HCT116 (cell line): ENCODE measurements at regions not wholly inside any gene's neighbourhood (a gene's known extent, or its start where the extent isn't known, plus 50 kb on each side); places are given as distances from the start of the nearest gene placed in this dataset.

ENCODE experiments used
- ATAC-seq: fragments of 200-7000 bp; cut with Tn5 transposase; 2 replicates; pipeline ENCODE4 v1.9.1; 2020; ENCODE audit warnings: mild to moderate bottlenecking, moderate library complexity
- BruUV-seq: library from RNA; stranded (reverse); fragments of 400-500 nt; replicated peaks from 2 replicates; lab custom pipeline; 2021; lab: Mats Ljungman, UMichigan
- CTCF ChIA-PET: fragments of 300-600 bp; sonication (Branson Sonifier 250); formaldehyde crosslinking; loops from one replicate; lab custom pipeline; 2021; ENCODE audit warnings: antibody characterized with exemption; lab: Charles Lee
- POLR2A ChIA-PET: fragments of 300-600, 350-600 bp; sonication (Branson Sonifier 250); formaldehyde crosslinking; loops from one replicate; lab custom pipeline; 2021; ENCODE audit warnings: antibody characterized with exemption; lab: Charles Lee
- RAD21 ChIA-PET, 2 experiments: fragments of 300-600 bp; sonication (Branson Sonifier 250); formaldehyde crosslinking; loops; one replicate each; lab custom pipeline; 2023; ENCODE audit warnings: low total read pairs in 2 of 2; ENCODE audit not compliant: uncharacterized antibody in 2 of 2, unreplicated experiment in 2 of 2, low non-redundant PET in 1 of 2; lab: Charles Lee
- DNase-seq: peaks from one replicate; pipeline ENCODE4 v3.0.0-alpha.2; 2010; ENCODE audit warnings: low read depth, low spot score
- H2AFZ ChIP-seq: fragments of 200-600 bp; shearing (Covaris generic), sonication (generic); 2 replicates; pipeline ENCODE4 v1.6.1; 2017; ENCODE audit warnings: low read depth, mixed run types, mixed read lengths, antibody characterized with exemption, low read length; ENCODE audit not compliant: poor library complexity, severe bottlenecking
- H3K27ac ChIP-seq: 2 replicates; pipeline ENCODE4 v1.5.1; 2012; ENCODE audit warnings: low read depth, low read length
- H3K27me3 ChIP-seq: fragments of 200-600 bp; sonication (generic); 2 replicates; pipeline ENCODE4 v1.6.1; 2016; ENCODE audit warnings: mixed run types, low read length, mixed read lengths; ENCODE audit not compliant: insufficient read depth
- H3K36me3 ChIP-seq, 2 experiments: fragments of 200-500 bp in 1 of 2; fragments of 200-600 bp in 1 of 2; sonication (Bioruptor generic) in 1 of 2; sonication (generic) in 1 of 2; 2 replicates each; pipeline versions ENCODE4 v1.5.1 to v1.6.1; 2014 to 2016; ENCODE audit warnings: low read length in 2 of 2, inconsistent platforms in 1 of 2, mixed read lengths in 1 of 2, mixed run types in 1 of 2; ENCODE audit not compliant: insufficient read depth in 2 of 2, control insufficient read depth in 1 of 2
- H3K4me1 ChIP-seq, 2 experiments: fragments of 200-600 bp in 1 of 2; sonication (generic) in 1 of 2; 2 replicates each; pipeline versions ENCODE4 v1.5.1 to v1.6.1; 2012 to 2017; ENCODE audit warnings: low read length in 2 of 2, inconsistent platforms in 1 of 2, mild to moderate bottlenecking in 1 of 2, mixed read lengths in 1 of 2, mixed run types in 1 of 2, moderate library complexity in 1 of 2; ENCODE audit not compliant: insufficient read depth in 2 of 2, control insufficient read depth in 1 of 2
- H3K4me2 ChIP-seq: fragments of 200-600 bp; sonication (generic); 2 replicates; pipeline ENCODE4 v1.6.1; 2017; ENCODE audit warnings: mixed run types, low read length, mixed read lengths
- H3K4me3 ChIP-seq, 2 experiments: fragments of 200-600 bp in 1 of 2; sonication (generic) in 1 of 2; replicated peaks in 1 of 2; 2 replicates each; pipeline ENCODE4 v1.5.1; 2011 to 2016; ENCODE audit warnings: low read length in 2 of 2, control low read depth in 1 of 2, low read depth in 1 of 2, mild to moderate bottlenecking in 1 of 2, mixed read lengths in 1 of 2, mixed run types in 1 of 2
- H3K79me2 ChIP-seq: fragments of 200-600 bp; sonication (generic); 2 replicates; pipeline ENCODE4 v1.6.1; 2017; ENCODE audit warnings: mild to moderate bottlenecking, mixed run types, low read length, moderate library complexity, mixed read lengths; ENCODE audit not compliant: insufficient read depth
- H3K9ac ChIP-seq: fragments of 200-600 bp; sonication (generic); 2 replicates; pipeline ENCODE4 v1.6.1; 2016; ENCODE audit warnings: low read length, mixed read lengths
- H3K9me2 ChIP-seq: fragments of 200-600 bp; sonication (generic), shearing (Covaris generic); 2 replicates; pipeline ENCODE4 v1.6.1; 2017; ENCODE audit warnings: mixed run types, mild to moderate bottlenecking, moderate library complexity; ENCODE audit not compliant: insufficient read depth
- H3K9me3 ChIP-seq, 2 experiments: fragments of 200-500 bp in 1 of 2; fragments of 200-600 bp in 1 of 2; sonication (Bioruptor generic) in 1 of 2; sonication (generic) in 1 of 2; 2 replicates each; pipeline ENCODE4 v1.6.1; 2014 to 2017; ENCODE audit warnings: low read length in 2 of 2, mixed read lengths in 2 of 2, inconsistent platforms in 1 of 2, low read depth in 1 of 2, mild to moderate bottlenecking in 1 of 2, mixed run types in 1 of 2, moderate library complexity in 1 of 2; ENCODE audit not compliant: control insufficient read depth in 1 of 2, insufficient read depth in 1 of 2
- H4K20me1 ChIP-seq: fragments of 200-600 bp; sonication (generic), shearing (Covaris generic); 2 replicates; pipeline ENCODE4 v1.6.1; 2017; ENCODE audit warnings: mixed run types, mild to moderate bottlenecking, moderate library complexity; ENCODE audit not compliant: insufficient read depth
- ATF3 ChIP-seq: IDR thresholded peaks from 2 replicates; pipeline ENCODE4 v1.6.1; 2012
- CBX3 ChIP-seq: IDR thresholded peaks from 2 replicates; pipeline ENCODE4 v1.6.1; 2012; ENCODE audit warnings: low read depth
- CEBPB ChIP-seq: IDR thresholded peaks from 2 replicates; pipeline ENCODE4 v1.6.1; 2012; ENCODE audit warnings: low read depth
- CTCF ChIP-seq, 3 experiments: fragments of 200-600 bp in 1 of 3; sonication (generic) in 1 of 3; IDR thresholded peaks in 2 of 3; conservative IDR thresholded peaks in 1 of 3; 2 replicates each; pipeline ENCODE4 v1.5.1; 2012 to 2017; ENCODE audit warnings: low read depth in 2 of 3, low read length in 2 of 3, antibody characterized with exemption in 1 of 3, borderline replicate concordance in 1 of 3, control low read depth in 1 of 3, mild to moderate bottlenecking in 1 of 3, mixed read lengths in 1 of 3, mixed run types in 1 of 3, moderate library complexity in 1 of 3; ENCODE audit not compliant: insufficient read depth in 1 of 3
- ELF1 ChIP-seq: IDR thresholded peaks from 2 replicates; pipeline ENCODE4 v1.6.1; 2012; ENCODE audit warnings: low read depth, borderline replicate concordance
- EZH2 ChIP-seq: fragments of 200-600 bp; sonication (generic); IDR thresholded peaks from 2 replicates; pipeline ENCODE4 v1.6.1; 2017; ENCODE audit warnings: antibody characterized with exemption, mixed run types
- FOSL1 ChIP-seq: IDR thresholded peaks from 2 replicates; pipeline ENCODE4 v1.6.1; 2012; ENCODE audit warnings: low read depth
- JUND ChIP-seq: IDR thresholded peaks from 2 replicates; pipeline ENCODE4 v1.6.1; 2012
- MAX ChIP-seq: IDR thresholded peaks from 2 replicates; pipeline ENCODE4 v1.6.1; 2012
- POLR2A ChIP-seq: IDR thresholded peaks from 2 replicates; pipeline ENCODE4 v1.7.0; 2011; ENCODE audit warnings: borderline replicate concordance; ENCODE audit not compliant: insufficient read depth, insufficient read length; ENCODE audit errors: extremely low read depth
- RAD21 ChIP-seq: IDR thresholded peaks from 2 replicates; pipeline ENCODE4 v1.6.1; 2012; ENCODE audit warnings: low read depth, mild to moderate bottlenecking
- REST ChIP-seq: IDR thresholded peaks from 2 replicates; pipeline ENCODE4 v1.6.1; 2012; ENCODE audit warnings: low read depth
- SP1 ChIP-seq: IDR thresholded peaks from 2 replicates; pipeline ENCODE4 v1.6.1; 2012; ENCODE audit warnings: low read depth
- SRF ChIP-seq: IDR thresholded peaks from 2 replicates; pipeline ENCODE4 v1.6.1; 2012; ENCODE audit warnings: low read depth
- TCF7L2 ChIP-seq: IDR thresholded peaks from 2 replicates; pipeline ENCODE4 v1.7.0; 2011; ENCODE audit warnings: borderline replicate concordance, inconsistent platforms; ENCODE audit not compliant: insufficient read depth, insufficient read length; ENCODE audit errors: extremely low read depth
- YY1 ChIP-seq: IDR thresholded peaks from 2 replicates; pipeline ENCODE4 v1.6.1; 2011; ENCODE audit warnings: low read length, low read depth, moderate library complexity, mild to moderate bottlenecking; ENCODE audit not compliant: insufficient replicate concordance; ENCODE audit errors: extremely low read depth
- ZBTB33 ChIP-seq: IDR thresholded peaks from 2 replicates; pipeline ENCODE4 v1.6.1; 2011; ENCODE audit warnings: mild to moderate bottlenecking, low read length, moderate library complexity; ENCODE audit not compliant: insufficient replicate concordance; ENCODE audit errors: extremely low read depth
- ZFX ChIP-seq: fragments of 450-650 bp; IDR thresholded peaks from 2 replicates; pipeline ENCODE4 v1.6.1; 2017
- ZNF274 ChIP-seq: fragments of 200-500 bp; sonication (Bioruptor generic); IDR thresholded peaks from 2 replicates; pipeline ENCODE4 v1.6.1; 2014; ENCODE audit warnings: mild to moderate bottlenecking, low read depth, low read length, inconsistent platforms
- intact Hi-C: fragments of 100-400 bp; cut with micrococcal nuclease; formaldehyde crosslinking; loops from 2 replicates; pipeline ENCODE4 v1.10.0; 2022

GRCh38 chr2:238595750-238596570 is 169.2 kb downstream of the ASB1 start:
- BruUV-seq, result no TSS peak
- H3K9ac ChIP-seq, result no peak overlapping the region
- intact Hi-C loops, result no loop called here
- H3K4me3 ChIP-seq, result no peak overlapping the region
- no peaks in the 10 kb centered on the region for H3K9me3 ChIP-seq
- no peak for DNase-seq
- no peaks in the 10 kb centered on the region for H3K27me3 ChIP-seq
- POLR2A ChIA-PET, result no interaction called here
- no peaks in the 10 kb centered on the region for H3K36me3 ChIP-seq
- H3K79me2 ChIP-seq, result no peaks in the 10 kb centered on the region
- RAD21 ChIA-PET, result no interaction called here
- CTCF ChIA-PET, result interaction anchor here (0.6 to 1.5 kb wide), 3 partner anchors 82 to 238 kb away, joined by 3 to 5 read pairs (median 4); no protein-coding TSS in a partner anchor
- no peaks in the 10 kb centered on the region for H3K9me2 ChIP-seq
- TF ChIP-seq RAD21 (no peak), SRF (no peak), EZH2 (no peak), REST (no peak), CEBPB (no peak), ZNF274 (no peak), ELF1 (no peak), JUND (no peak), TCF7L2 (no peak), CBX3 (no peak), ZBTB33 (no peak), FOSL1 (no peak), ATF3 (no peak), YY1 (no peak), POLR2A (no peak), MAX (no peak), SP1 (no peak), ZFX (no peak), CTCF (IDR thresholded peaks at IDR 0.05 in 2 of 3, conservative IDR thresholded peaks at IDR 0.05 in 1 of 3; ENCODE audit: borderline replicate concordance in 1 of 3, insufficient read depth in 1 of 3, low read depth in 2 of 3, low read length in 2 of 3) (no peak)
- H2AFZ ChIP-seq, result no peak overlapping the region
- peaks cover 23 to 38% of the 10 kb centered on the region in 2 experiments for H3K4me1 ChIP-seq
- H4K20me1 ChIP-seq, result no peaks in the 10 kb centered on the region
- peak overlapping the region; percentile 70; the same call in 1 of the 2 replicates for H3K27ac ChIP-seq
- H3K4me2 ChIP-seq, result peak overlapping the region; percentile 70; the same call in 1 of the 2 replicates
- ATAC-seq, result no peak
